ENCODE measurements at regions not wholly inside any gene's neighbourhood (a gene's known extent, or its start where the extent isn't known, plus 50 kb on each side); places are given as distances from the start of the nearest gene placed in this dataset.

- H3K79me2 ChIP-seq (replicated peaks; ENCODE audit: insufficient read depth): no peaks in the 10 kb centered on the region
- Mint-ChIP-seq H3K4me1 (no peaks in the 10 kb centered on the region), H3K9me3 (no peaks in the 10 kb centered on the region; the same call in 2 of the 3 replicates), H3K36me3 (ENCODE audit: low read depth) (no peaks in the 10 kb centered on the region), H3K4me3 (no peak overlapping the region), H3K27ac (no peak overlapping the region), H3K27me3 (ENCODE audit: insufficient read depth, low read depth, poor library complexity) (peaks cover 1% of the 10 kb centered on the region)
- no peak for TF ChIP-seq CREB1 (CRISPR knock-in tag; IDR thresholded peaks at IDR 0.05; ENCODE audit: low read depth)
- no peak for TF ChIP-seq EZH2 (IDR thresholded peaks at IDR 0.05; ENCODE audit: low read depth, unreplicated experiment)
- no peak for TF ChIP-seq ZNF114 (CRISPR knock-in tag; IDR thresholded peaks at IDR 0.05)
- no peak overlapping the region for H3K4me2 ChIP-seq
- no peaks in the 10 kb centered on the region for H3K4me1 ChIP-seq (ENCODE audit: insufficient read depth)
- no peaks in the 10 kb centered on the region for H3F3A ChIP-seq (replicated peaks; ENCODE audit: low read depth)
- H3K9me2 ChIP-seq (ENCODE audit: insufficient read depth): no peaks in the 10 kb centered on the region
- ATAC-seq: no peak
- no peaks in the 10 kb centered on the region for H3K27me3 ChIP-seq (ENCODE audit: insufficient read depth)
- DNase-seq (ENCODE audit: low spot score): no peak
- H3K36me3 ChIP-seq (ENCODE audit: insufficient read depth): no peaks in the 10 kb centered on the region; the same call in 1 of the 2 replicates
- no peak overlapping the region for H3K27ac ChIP-seq (ENCODE audit: low read depth)
- H3K4me3 ChIP-seq: no peak overlapping the region
- H2AFZ ChIP-seq: no peak overlapping the region
- H4K20me1 ChIP-seq (replicated peaks; ENCODE audit: insufficient read depth): no peaks in the 10 kb centered on the region
Measured at GRCh38 chr22:48440673-48441552, 1386.8 kb downstream of the BRD1 start.

- no peaks in the 10 kb centered on the region for H4K20me1 ChIP-seq (replicated peaks; ENCODE audit: insufficient read depth)
- H3K36me3 ChIP-seq (ENCODE audit: insufficient read depth): no peaks in the 10 kb centered on the region; the same call in 1 of the 2 replicates
- no peaks in the 10 kb centered on the region for H3K27me3 ChIP-seq (ENCODE audit: insufficient read depth)
- no peak overlapping the region for H3K27ac Mint-ChIP-seq
- H3K4me3 Mint-ChIP-seq: no peak overlapping the region
- H3K4me1 Mint-ChIP-seq: no peaks in the 10 kb centered on the region
- no peaks in the 10 kb centered on the region for H3K9me2 ChIP-seq (ENCODE audit: insufficient read depth)
- H3K9me3 Mint-ChIP-seq: no peaks in the 10 kb centered on the region; the same call in 2 of the 3 replicates
- H3K27ac ChIP-seq (ENCODE audit: low read depth): no peak overlapping the region
- H3K4me3 ChIP-seq: no peak overlapping the region
- ATAC-seq: no peak
- DNase-seq (ENCODE audit: low spot score): no peak
- H2AFZ ChIP-seq: no peak overlapping the region
- TF ChIP-seq ZNF462 (CRISPR knock-in tag; IDR thresholded peaks at IDR 0.05) (no peak), NANOG (IDR thresholded peaks at IDR 0.05; ENCODE audit: borderline replicate concordance) (no peak), CREB1 (CRISPR knock-in tag; IDR thresholded peaks at IDR 0.05; ENCODE audit: low read depth) (no peak), ZNF114 (CRISPR knock-in tag; IDR thresholded peaks at IDR 0.05) (no peak), JUNB (IDR thresholded peaks at IDR 0.05; ENCODE audit: unreplicated experiment) (no peak), ZNF331 (CRISPR knock-in tag; IDR thresholded peaks at IDR 0.05; ENCODE audit: low read depth) (no peak), POLR2AphosphoS5 (IDR thresholded peaks at IDR 0.05; ENCODE audit: low read depth) (no peak), EZH2 (IDR thresholded peaks at IDR 0.05; ENCODE audit: low read depth, unreplicated experiment) (no peak), EZH2phosphoT487 (IDR thresholded peaks at IDR 0.05; ENCODE audit: unreplicated experiment) (no peak)
- TF ChIP-seq, protein P1, sequence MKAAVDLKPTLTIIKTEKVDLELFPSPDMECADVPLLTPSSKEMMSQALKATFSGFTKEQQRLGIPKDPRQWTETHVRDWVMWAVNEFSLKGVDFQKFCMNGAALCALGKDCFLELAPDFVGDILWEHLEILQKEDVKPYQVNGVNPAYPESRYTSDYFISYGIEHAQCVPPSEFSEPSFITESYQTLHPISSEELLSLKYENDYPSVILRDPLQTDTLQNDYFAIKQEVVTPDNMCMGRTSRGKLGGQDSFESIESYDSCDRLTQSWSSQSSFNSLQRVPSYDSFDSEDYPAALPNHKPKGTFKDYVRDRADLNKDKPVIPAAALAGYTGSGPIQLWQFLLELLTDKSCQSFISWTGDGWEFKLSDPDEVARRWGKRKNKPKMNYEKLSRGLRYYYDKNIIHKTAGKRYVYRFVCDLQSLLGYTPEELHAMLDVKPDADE (IDR thresholded peaks at IDR 0.05): no peak
- H3K4me1 ChIP-seq (ENCODE audit: insufficient read depth): no peaks in the 10 kb centered on the region
- no peaks in the 10 kb centered on the region for H3F3A ChIP-seq (replicated peaks; ENCODE audit: low read depth)
- H3K79me2 ChIP-seq (replicated peaks; ENCODE audit: insufficient read depth): no peaks in the 10 kb centered on the region
- no peaks in the 10 kb centered on the region for H3K36me3 Mint-ChIP-seq (ENCODE audit: low read depth)
- no peaks in the 10 kb centered on the region for H3K27me3 Mint-ChIP-seq (ENCODE audit: insufficient read depth, low read depth, poor library complexity)
- H3K4me2 ChIP-seq: no peak overlapping the region
Measured at GRCh38 chr22:48440176-48440575, 1387.5 kb downstream of the BRD1 start.

All from GM23338 (cell line).